Breast epithelium (tissue), 4 donors: ENCODE measurements at regions not wholly inside any gene's neighbourhood (a gene's known extent, or its start where the extent isn't known, plus 50 kb on each side); places are given as distances from the start of the nearest gene placed in this dataset.

ENCODE experiments used
- DNase-seq, 2 donors: peaks; one replicate each; pipeline ENCODE4 v3.0.0-alpha.2; 2019; ENCODE audit warnings: low spot score in 2 of 2
- H3K27ac ChIP-seq, 2 donors: fragments of 200-600 bp; sonication (generic) in 1 of 2; one replicate each; pipeline ENCODE4 v1.5.1; 2016 to 2019; ENCODE audit warnings: mild to moderate bottlenecking in 1 of 2
- H3K27me3 ChIP-seq, 2 donors: fragments of 200-600 bp; sonication (generic) in 1 of 2; one replicate each; pipeline versions ENCODE4 v1.5.1 to v1.6.0; 2017 to 2019; ENCODE audit warnings: control low read depth in 1 of 2, mild to moderate bottlenecking in 1 of 2
- H3K36me3 ChIP-seq: fragments of 200-600 bp; one replicate; pipeline ENCODE4 v1.5.1; 2019
- H3K4me1 ChIP-seq, 2 donors: fragments of 200-600 bp; sonication (generic); one replicate each; pipeline ENCODE4 v1.5.1; 2016 to 2019; ENCODE audit warnings: control low read depth in 1 of 2
- H3K4me3 ChIP-seq, 3 donors: fragments of 200-600 bp; sonication (generic); 1 replicate in 2 of 3; 2 replicates in 1 of 3; pipeline ENCODE4 v1.5.1; 2016 to 2019; ENCODE audit warnings: mild to moderate bottlenecking in 3 of 3, moderate library complexity in 2 of 3
- H3K9me3 ChIP-seq, 2 donors: fragments of 200-600 bp; sonication (generic) in 1 of 2; one replicate each; pipeline ENCODE4 v1.5.1; 2016 to 2019; ENCODE audit warnings: control low read depth in 1 of 2
- CTCF ChIP-seq, 3 donors: fragments of 450-650 bp; IDR thresholded peaks; one replicate each; pipeline ENCODE4 v1.5.1; 2016 to 2017; ENCODE audit warnings: antibody characterized with exemption in 3 of 3, mild to moderate bottlenecking in 3 of 3, moderate library complexity in 3 of 3
- POLR2A ChIP-seq: fragments of 450-650 bp; IDR thresholded peaks from one replicate; pipeline ENCODE4 v1.6.1; 2016; ENCODE audit warnings: antibody characterized with exemption, mild to moderate bottlenecking, moderate library complexity
- POLR2AphosphoS5 ChIP-seq, 3 donors: sonication (generic); formaldehyde crosslinking; IDR thresholded peaks; one replicate each; pipeline ENCODE4 v1.6.1; 2017; ENCODE audit warnings: antibody characterized with exemption in 3 of 3
- intact Hi-C: fragments of 100-400 bp; cut with DNase I; formaldehyde crosslinking; loops from one replicate; pipeline ENCODE4 v1.15.1; 2023; ENCODE audit warnings: low total_unique reads

DNA sequence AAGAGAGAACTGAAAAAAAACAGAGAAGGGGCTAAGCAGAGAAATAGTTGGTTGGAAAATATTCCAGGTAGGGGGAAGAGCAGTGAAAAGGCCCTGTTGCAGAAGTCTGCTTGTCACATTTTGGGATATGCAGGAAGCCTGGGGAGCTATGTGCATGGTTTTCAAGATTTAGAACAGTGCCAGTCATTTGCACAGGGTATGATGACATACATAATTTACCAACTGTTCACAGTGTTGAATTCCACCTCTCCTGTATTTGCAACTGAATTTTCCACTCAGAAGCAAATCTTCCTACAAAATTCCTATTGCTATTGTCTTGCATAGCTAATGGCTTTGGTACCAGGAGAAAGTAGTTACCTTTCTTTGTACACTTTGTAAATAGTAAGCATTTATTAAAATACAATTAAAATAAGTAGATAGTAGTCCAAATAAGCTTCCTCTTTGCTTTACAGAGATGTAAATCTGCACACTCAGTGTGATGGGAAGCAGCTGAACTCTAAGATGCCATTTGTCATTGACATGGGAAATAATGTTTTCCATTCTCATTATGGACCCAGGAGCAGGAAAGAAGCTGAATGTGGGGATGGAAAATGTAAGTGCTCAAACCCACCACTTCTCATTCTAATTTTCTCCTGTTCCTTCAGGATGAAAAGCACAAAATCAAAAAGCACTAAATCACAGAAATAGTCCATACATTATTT, 177.4 kb downstream of the BTG1 start:
- Histone ChIP-seq H3K4me3 (no peak overlapping the region), H3K27ac (no peak overlapping the region), H3K36me3 (no peaks in the 10 kb centered on the region), H3K4me1 (no peaks in the 10 kb centered on the region), H3K9me3 (no peaks in the 10 kb centered on the region), H3K27me3 (no peaks in the 10 kb centered on the region)
- DNase-seq: no peak
- intact Hi-C loops: no loop called here
- TF ChIP-seq POLR2A: no peak
- TF ChIP-seq CTCF (IDR thresholded peaks at IDR 0.05): no peak
- TF ChIP-seq POLR2AphosphoS5 (IDR thresholded peaks at IDR 0.05): no peak

- Histone ChIP-seq H3K9me3 (no peaks in the 10 kb centered on the region), H3K27ac (no peak overlapping the region), H3K36me3 (no peaks in the 10 kb centered on the region), H3K4me3 (no peak overlapping the region), H3K27me3 (no peaks in the 10 kb centered on the region), H3K4me1 (no peaks in the 10 kb centered on the region)
- TF ChIP-seq CTCF (IDR thresholded peaks at IDR 0.05): no peak
- TF ChIP-seq POLR2AphosphoS5 (IDR thresholded peaks at IDR 0.05): no peak
- TF ChIP-seq POLR2A: no peak
- intact Hi-C loops: no loop called here
- no peak for DNase-seq
Measured at GRCh38 chr12:91967590-91967989, 178.1 kb downstream of the BTG1 start.

- DNase-seq: no peak
- no peaks in the 10 kb centered on the region for H3K36me3 ChIP-seq
- no peaks in the 10 kb centered on the region for H3K27me3 ChIP-seq
- no peaks in the 10 kb centered on the region for H3K9me3 ChIP-seq
- H3K4me3 ChIP-seq: no peak overlapping the region
- H3K4me1 ChIP-seq: no peaks in the 10 kb centered on the region
- intact Hi-C loops: no loop called here
- H3K27ac ChIP-seq: no peak overlapping the region
- TF ChIP-seq POLR2A: no peak
- TF ChIP-seq CTCF (IDR thresholded peaks at IDR 0.05): no peak
- no peak for TF ChIP-seq POLR2AphosphoS5 (IDR thresholded peaks at IDR 0.05)
Measured at GRCh38 chr12:91965781-91966180, 179.9 kb downstream of the BTG1 start.

- no peaks in the 10 kb centered on the region for H3K27me3 ChIP-seq
- no peaks in the 10 kb centered on the region for H3K36me3 ChIP-seq
- DNase-seq: no peak
- no peak overlapping the region for H3K27ac ChIP-seq
- no peaks in the 10 kb centered on the region for H3K9me3 ChIP-seq
- TF ChIP-seq CTCF (IDR thresholded peaks at IDR 0.05) (no peak), POLR2AphosphoS5 (IDR thresholded peaks at IDR 0.05) (no peak), POLR2A (no peak)
- intact Hi-C loops: no loop called here
- H3K4me3 ChIP-seq: no peak overlapping the region
- no peaks in the 10 kb centered on the region for H3K4me1 ChIP-seq
Measured at GRCh38 chr12:91964501-91964900, 181.1 kb downstream of the BTG1 start.

GRCh38 chr12:91959220-91959619, 186.4 kb downstream of the BTG1 start:
- H3K4me1 ChIP-seq: no peaks in the 10 kb centered on the region
- TF ChIP-seq CTCF (IDR thresholded peaks at IDR 0.05) (no peak), POLR2A (no peak), POLR2AphosphoS5 (IDR thresholded peaks at IDR 0.05) (no peak)
- H3K4me3 ChIP-seq: no peak overlapping the region
- no peaks in the 10 kb centered on the region for H3K36me3 ChIP-seq
- no peak overlapping the region for H3K27ac ChIP-seq
- no peak for DNase-seq
- H3K9me3 ChIP-seq: no peaks in the 10 kb centered on the region
- intact Hi-C loops: no loop called here
- no peaks in the 10 kb centered on the region for H3K27me3 ChIP-seq
